Islet precursor cell (in vitro differentiated cells): ENCODE measurements at regions not wholly inside any gene's neighbourhood (a gene's known extent, or its start where the extent isn't known, plus 50 kb on each side); places are given as distances from the start of the nearest gene placed in this dataset.
"Not testable (repeated sequence)": the region's sequence is repeated elsewhere in the genome, so short reads cannot be mapped to it uniquely, and the experiment has no call there.

ENCODE experiments used
- DNase-seq: peaks from one replicate; pipeline ENCODE4 v3.0.0-alpha.2; 2018

GRCh38 chr2:160584972-160585494 is 91.4 kb upstream of the RBMS1 start:
- no peak for DNase-seq

GRCh38 chr2:160590664-160591063 is 97.1 kb upstream of the RBMS1 start:
- no peak for DNase-seq

GRCh38 chr2:160592401-160592800 is 98.8 kb upstream of the RBMS1 start:
- DNase-seq = no peak

- DNase-seq = no peak
Measured at GRCh38 chr2:160592993-160593392, 99.4 kb upstream of the RBMS1 start.

- DNase-seq = no peak
Measured at GRCh38 chr2:160596441-160596840, 102.8 kb upstream of the RBMS1 start.

- not testable (repeated sequence) for DNase-seq
Measured at GRCh38 chr2:160600437-160600836, 106.8 kb upstream of the RBMS1 start.

GRCh38 chr2:160602073-160602472 is 108.5 kb upstream of the RBMS1 start:
- DNase-seq = no peak

- DNase-seq = no peak
Measured at GRCh38 chr2:160603771-160604510, 110.3 kb upstream of the RBMS1 start.

GRCh38 chr2:160606341-160606740 is 112.7 kb upstream of the RBMS1 start:
- DNase-seq = no peak

GRCh38 chr2:160608599-160608998 is 115.0 kb upstream of the RBMS1 start:
- no peak for DNase-seq

GRCh38 chr2:160609346-160609745 is 115.7 kb upstream of the RBMS1 start:
- DNase-seq = no peak

- DNase-seq = no peak
Measured at GRCh38 chr2:160610041-160610440, 116.4 kb upstream of the RBMS1 start.

- no peak for DNase-seq
Measured at GRCh38 chr2:160612266-160612856, 118.8 kb upstream of the RBMS1 start.

- DNase-seq = no peak
Measured at GRCh38 chr2:160613466-160614153, 120.0 kb upstream of the RBMS1 start.

GRCh38 chr2:160614391-160614790 is 120.8 kb upstream of the RBMS1 start:
- DNase-seq = no peak

- DNase-seq = no peak
Measured at GRCh38 chr2:160615706-160616105, 122.1 kb upstream of the RBMS1 start.

- DNase-seq = no peak
Measured at GRCh38 chr2:160616149-160616548, 122.5 kb upstream of the RBMS1 start.

GRCh38 chr2:160621748-160622147 is 128.1 kb upstream of the RBMS1 start:
- DNase-seq = no peak

GRCh38 chr2:160628020-160628637 is 134.5 kb upstream of the RBMS1 start:
- not testable (repeated sequence) for DNase-seq

GRCh38 chr2:160628811-160629210 is 135.2 kb upstream of the RBMS1 start:
- no peak for DNase-seq

- DNase-seq = no peak
Measured at GRCh38 chr2:160630801-160631590, 137.4 kb upstream of the RBMS1 start.
